HCT116 (cell line): ENCODE measurements at regions not wholly inside any gene's neighbourhood (a gene's known extent, or its start where the extent isn't known, plus 50 kb on each side); places are given as distances from the start of the nearest gene placed in this dataset.

Experiments used
- ATAC-seq: fragments of 200-7000 bp; cut with Tn5 transposase; 2 replicates; pipeline ENCODE4 v1.9.1; 2020; ENCODE audit warnings: mild to moderate bottlenecking, moderate library complexity
- BruUV-seq: library from RNA; stranded (reverse); fragments of 400-500 nt; replicated peaks from 2 replicates; lab custom pipeline; 2021; lab: Mats Ljungman, UMichigan
- CTCF ChIA-PET: fragments of 300-600 bp; sonication (Branson Sonifier 250); formaldehyde crosslinking; loops from one replicate; lab custom pipeline; 2021; ENCODE audit warnings: antibody characterized with exemption; lab: Charles Lee
- POLR2A ChIA-PET: fragments of 300-600, 350-600 bp; sonication (Branson Sonifier 250); formaldehyde crosslinking; loops from one replicate; lab custom pipeline; 2021; ENCODE audit warnings: antibody characterized with exemption; lab: Charles Lee
- RAD21 ChIA-PET, 2 experiments: fragments of 300-600 bp; sonication (Branson Sonifier 250); formaldehyde crosslinking; loops; one replicate each; lab custom pipeline; 2023; ENCODE audit warnings: low total read pairs in 2 of 2; ENCODE audit not compliant: uncharacterized antibody in 2 of 2, unreplicated experiment in 2 of 2, low non-redundant PET in 1 of 2; lab: Charles Lee
- DNase-seq: peaks from one replicate; pipeline ENCODE4 v3.0.0-alpha.2; 2010; ENCODE audit warnings: low read depth, low spot score
- H2AFZ ChIP-seq: fragments of 200-600 bp; shearing (Covaris generic), sonication (generic); 2 replicates; pipeline ENCODE4 v1.6.1; 2017; ENCODE audit warnings: low read depth, mixed run types, mixed read lengths, antibody characterized with exemption, low read length; ENCODE audit not compliant: poor library complexity, severe bottlenecking
- H3K27ac ChIP-seq: 2 replicates; pipeline ENCODE4 v1.5.1; 2012; ENCODE audit warnings: low read depth, low read length
- H3K27me3 ChIP-seq: fragments of 200-600 bp; sonication (generic); 2 replicates; pipeline ENCODE4 v1.6.1; 2016; ENCODE audit warnings: mixed run types, low read length, mixed read lengths; ENCODE audit not compliant: insufficient read depth
- H3K36me3 ChIP-seq, 2 experiments: fragments of 200-500 bp in 1 of 2; fragments of 200-600 bp in 1 of 2; sonication (Bioruptor generic) in 1 of 2; sonication (generic) in 1 of 2; 2 replicates each; pipeline versions ENCODE4 v1.5.1 to v1.6.1; 2014 to 2016; ENCODE audit warnings: low read length in 2 of 2, inconsistent platforms in 1 of 2, mixed read lengths in 1 of 2, mixed run types in 1 of 2; ENCODE audit not compliant: insufficient read depth in 2 of 2, control insufficient read depth in 1 of 2
- H3K4me1 ChIP-seq, 2 experiments: fragments of 200-600 bp in 1 of 2; sonication (generic) in 1 of 2; 2 replicates each; pipeline versions ENCODE4 v1.5.1 to v1.6.1; 2012 to 2017; ENCODE audit warnings: low read length in 2 of 2, inconsistent platforms in 1 of 2, mild to moderate bottlenecking in 1 of 2, mixed read lengths in 1 of 2, mixed run types in 1 of 2, moderate library complexity in 1 of 2; ENCODE audit not compliant: insufficient read depth in 2 of 2, control insufficient read depth in 1 of 2
- H3K4me2 ChIP-seq: fragments of 200-600 bp; sonication (generic); 2 replicates; pipeline ENCODE4 v1.6.1; 2017; ENCODE audit warnings: mixed run types, low read length, mixed read lengths
- H3K4me3 ChIP-seq, 2 experiments: fragments of 200-600 bp in 1 of 2; sonication (generic) in 1 of 2; replicated peaks in 1 of 2; 2 replicates each; pipeline ENCODE4 v1.5.1; 2011 to 2016; ENCODE audit warnings: low read length in 2 of 2, control low read depth in 1 of 2, low read depth in 1 of 2, mild to moderate bottlenecking in 1 of 2, mixed read lengths in 1 of 2, mixed run types in 1 of 2
- H3K79me2 ChIP-seq: fragments of 200-600 bp; sonication (generic); 2 replicates; pipeline ENCODE4 v1.6.1; 2017; ENCODE audit warnings: mild to moderate bottlenecking, mixed run types, low read length, moderate library complexity, mixed read lengths; ENCODE audit not compliant: insufficient read depth
- H3K9ac ChIP-seq: fragments of 200-600 bp; sonication (generic); 2 replicates; pipeline ENCODE4 v1.6.1; 2016; ENCODE audit warnings: low read length, mixed read lengths
- H3K9me2 ChIP-seq: fragments of 200-600 bp; sonication (generic), shearing (Covaris generic); 2 replicates; pipeline ENCODE4 v1.6.1; 2017; ENCODE audit warnings: mixed run types, mild to moderate bottlenecking, moderate library complexity; ENCODE audit not compliant: insufficient read depth
- H3K9me3 ChIP-seq, 2 experiments: fragments of 200-500 bp in 1 of 2; fragments of 200-600 bp in 1 of 2; sonication (Bioruptor generic) in 1 of 2; sonication (generic) in 1 of 2; 2 replicates each; pipeline ENCODE4 v1.6.1; 2014 to 2017; ENCODE audit warnings: low read length in 2 of 2, mixed read lengths in 2 of 2, inconsistent platforms in 1 of 2, low read depth in 1 of 2, mild to moderate bottlenecking in 1 of 2, mixed run types in 1 of 2, moderate library complexity in 1 of 2; ENCODE audit not compliant: control insufficient read depth in 1 of 2, insufficient read depth in 1 of 2
- H4K20me1 ChIP-seq: fragments of 200-600 bp; sonication (generic), shearing (Covaris generic); 2 replicates; pipeline ENCODE4 v1.6.1; 2017; ENCODE audit warnings: mixed run types, mild to moderate bottlenecking, moderate library complexity; ENCODE audit not compliant: insufficient read depth
- CBX3 ChIP-seq: IDR thresholded peaks from 2 replicates; pipeline ENCODE4 v1.6.1; 2012; ENCODE audit warnings: low read depth
- CEBPB ChIP-seq: IDR thresholded peaks from 2 replicates; pipeline ENCODE4 v1.6.1; 2012; ENCODE audit warnings: low read depth
- CTCF ChIP-seq, 3 experiments: fragments of 200-600 bp in 1 of 3; sonication (generic) in 1 of 3; IDR thresholded peaks in 2 of 3; conservative IDR thresholded peaks in 1 of 3; 2 replicates each; pipeline ENCODE4 v1.5.1; 2012 to 2017; ENCODE audit warnings: low read depth in 2 of 3, low read length in 2 of 3, antibody characterized with exemption in 1 of 3, borderline replicate concordance in 1 of 3, control low read depth in 1 of 3, mild to moderate bottlenecking in 1 of 3, mixed read lengths in 1 of 3, mixed run types in 1 of 3, moderate library complexity in 1 of 3; ENCODE audit not compliant: insufficient read depth in 1 of 3
- EZH2 ChIP-seq: fragments of 200-600 bp; sonication (generic); IDR thresholded peaks from 2 replicates; pipeline ENCODE4 v1.6.1; 2017; ENCODE audit warnings: antibody characterized with exemption, mixed run types
- EZH2phosphoT487 ChIP-seq: fragments of 200-600 bp; IDR thresholded peaks from 2 replicates; pipeline ENCODE4 v1.6.1; 2018; ENCODE audit warnings: antibody characterized with exemption, borderline replicate concordance
- JUND ChIP-seq: IDR thresholded peaks from 2 replicates; pipeline ENCODE4 v1.6.1; 2012
- MAX ChIP-seq: IDR thresholded peaks from 2 replicates; pipeline ENCODE4 v1.6.1; 2012
- POLR2A ChIP-seq: IDR thresholded peaks from 2 replicates; pipeline ENCODE4 v1.7.0; 2011; ENCODE audit warnings: borderline replicate concordance; ENCODE audit not compliant: insufficient read depth, insufficient read length; ENCODE audit errors: extremely low read depth
- RAD21 ChIP-seq: IDR thresholded peaks from 2 replicates; pipeline ENCODE4 v1.6.1; 2012; ENCODE audit warnings: low read depth, mild to moderate bottlenecking
- SIN3A ChIP-seq: IDR thresholded peaks from 2 replicates; pipeline ENCODE4 v1.6.1; 2012; ENCODE audit warnings: low read depth
- SP1 ChIP-seq: IDR thresholded peaks from 2 replicates; pipeline ENCODE4 v1.6.1; 2012; ENCODE audit warnings: low read depth
- YY1 ChIP-seq: IDR thresholded peaks from 2 replicates; pipeline ENCODE4 v1.6.1; 2011; ENCODE audit warnings: low read length, low read depth, moderate library complexity, mild to moderate bottlenecking; ENCODE audit not compliant: insufficient replicate concordance; ENCODE audit errors: extremely low read depth
- ZBTB33 ChIP-seq: IDR thresholded peaks from 2 replicates; pipeline ENCODE4 v1.6.1; 2011; ENCODE audit warnings: mild to moderate bottlenecking, low read length, moderate library complexity; ENCODE audit not compliant: insufficient replicate concordance; ENCODE audit errors: extremely low read depth
- ZFX ChIP-seq: fragments of 450-650 bp; IDR thresholded peaks from 2 replicates; pipeline ENCODE4 v1.6.1; 2017
- intact Hi-C: fragments of 100-400 bp; cut with micrococcal nuclease; formaldehyde crosslinking; loops from 2 replicates; pipeline ENCODE4 v1.10.0; 2022
- TF ChIP-seq, protein P1 (sequence below): IDR thresholded peaks from 2 replicates; pipeline ENCODE4 v1.6.1; 2012

DNA sequence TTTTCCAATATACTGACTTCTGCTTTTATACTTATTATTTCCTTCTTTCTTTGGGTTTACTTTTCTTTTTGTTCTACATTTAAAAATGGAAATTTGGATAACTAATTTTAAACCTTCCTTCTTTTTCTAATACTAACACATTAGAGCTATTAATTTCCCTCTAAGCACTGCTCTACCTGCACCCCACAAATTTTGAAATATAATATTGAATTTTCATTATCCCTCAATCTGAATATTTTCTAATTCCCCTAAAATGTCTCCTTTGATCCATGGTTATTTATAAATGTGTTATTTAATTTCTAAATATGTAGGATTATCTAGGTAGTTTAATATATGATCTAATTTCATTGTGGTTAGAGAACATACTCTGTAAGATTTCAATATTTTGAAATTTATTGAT lies 63.4 kb upstream of the LGALSL start:
- BruUV-seq: no TSS peak
- TF ChIP-seq CEBPB (no peak), ZBTB33 (no peak), CTCF (IDR thresholded peaks at IDR 0.05 in 2 of 3, conservative IDR thresholded peaks at IDR 0.05 in 1 of 3; ENCODE audit: borderline replicate concordance in 1 of 3, insufficient read depth in 1 of 3, low read depth in 2 of 3, low read length in 2 of 3) (no peak), JUND (no peak), EZH2phosphoT487 (no peak), MAX (no peak), CBX3 (no peak), RAD21 (no peak), YY1 (no peak), EZH2 (no peak), SIN3A (no peak), POLR2A (no peak), SP1 (no peak), ZFX (no peak)
- TF ChIP-seq, protein P1, sequence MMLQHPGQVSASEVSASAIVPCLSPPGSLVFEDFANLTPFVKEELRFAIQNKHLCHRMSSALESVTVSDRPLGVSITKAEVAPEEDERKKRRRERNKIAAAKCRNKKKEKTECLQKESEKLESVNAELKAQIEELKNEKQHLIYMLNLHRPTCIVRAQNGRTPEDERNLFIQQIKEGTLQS: no peak
- Histone ChIP-seq H3K4me3 (no peak overlapping the region), H3K4me1 (no peaks in the 10 kb centered on the region), H3K4me2 (no peak overlapping the region), H3K9me2 (no peaks in the 10 kb centered on the region), H3K27me3 (no peaks in the 10 kb centered on the region), H3K36me3 (no peaks in the 10 kb centered on the region), H3K27ac (no peak overlapping the region), H2AFZ (no peak overlapping the region), H4K20me1 (no peaks in the 10 kb centered on the region), H3K79me2 (no peaks in the 10 kb centered on the region), H3K9ac (no peak overlapping the region), H3K9me3 (no peaks in the 10 kb centered on the region; a peak in 1 of 4 replicates)
- intact Hi-C loops: no loop called here
- ChIA-PET POLR2A (no interaction called here), RAD21 (no interaction called here), CTCF (no interaction called here)
- DNase-seq (no peak), ATAC-seq (no peak)
